ENCODE measurements at regions not wholly inside any gene's neighbourhood (a gene's known extent, or its start where the extent isn't known, plus 50 kb on each side); places are given as distances from the start of the nearest gene placed in this dataset.

DNA sequence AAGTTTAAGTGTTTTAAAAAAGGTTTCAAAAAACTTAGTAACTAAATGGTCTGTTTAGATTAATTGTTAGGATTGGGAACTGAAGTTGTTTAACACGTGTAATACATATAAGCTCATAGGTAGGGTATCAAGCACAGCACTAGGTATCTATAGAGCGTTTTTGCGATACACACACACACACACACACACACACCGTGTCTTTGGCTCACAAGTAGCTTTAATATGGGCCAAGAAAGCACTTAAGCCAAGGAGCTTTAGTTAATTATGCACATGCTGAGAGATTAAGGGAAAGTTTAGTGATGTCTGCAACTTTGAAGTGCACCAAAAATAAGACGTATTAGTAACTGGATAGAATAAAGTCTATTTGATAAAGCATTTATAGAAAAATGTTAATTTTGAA lies 93.8 kb upstream of the CNTNAP2 start:
- TF ChIP-seq, protein P1, sequence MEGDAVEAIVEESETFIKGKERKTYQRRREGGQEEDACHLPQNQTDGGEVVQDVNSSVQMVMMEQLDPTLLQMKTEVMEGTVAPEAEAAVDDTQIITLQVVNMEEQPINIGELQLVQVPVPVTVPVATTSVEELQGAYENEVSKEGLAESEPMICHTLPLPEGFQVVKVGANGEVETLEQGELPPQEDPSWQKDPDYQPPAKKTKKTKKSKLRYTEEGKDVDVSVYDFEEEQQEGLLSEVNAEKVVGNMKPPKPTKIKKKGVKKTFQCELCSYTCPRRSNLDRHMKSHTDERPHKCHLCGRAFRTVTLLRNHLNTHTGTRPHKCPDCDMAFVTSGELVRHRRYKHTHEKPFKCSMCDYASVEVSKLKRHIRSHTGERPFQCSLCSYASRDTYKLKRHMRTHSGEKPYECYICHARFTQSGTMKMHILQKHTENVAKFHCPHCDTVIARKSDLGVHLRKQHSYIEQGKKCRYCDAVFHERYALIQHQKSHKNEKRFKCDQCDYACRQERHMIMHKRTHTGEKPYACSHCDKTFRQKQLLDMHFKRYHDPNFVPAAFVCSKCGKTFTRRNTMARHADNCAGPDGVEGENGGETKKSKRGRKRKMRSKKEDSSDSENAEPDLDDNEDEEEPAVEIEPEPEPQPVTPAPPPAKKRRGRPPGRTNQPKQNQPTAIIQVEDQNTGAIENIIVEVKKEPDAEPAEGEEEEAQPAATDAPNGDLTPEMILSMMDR (IDR thresholded peaks at IDR 0.05) = no peak
- no peak for TF ChIP-seq EZH2 (IDR thresholded peaks at IDR 0.05; ENCODE audit: borderline replicate concordance, insufficient read depth, low read depth, low read length, poor library complexity, severe bottlenecking)
